Activated naive CD4-positive, alpha-beta T cell treated with anti-CD3 and anti-CD28 coated beads, Interleukin-2, amount 50 U/mL, for 72 hours (primary cell): ENCODE measurements at regions not wholly inside any gene's neighbourhood (a gene's known extent, or its start where the extent isn't known, plus 50 kb on each side); places are given as distances from the start of the nearest gene placed in this dataset.

Source experiments
- ATAC-seq, 2 donors: fragments of 150-1000 bp; cut with Tn5 transposase; 2 replicates each; pipeline ENCODE4 v1.10.0; 2021; ENCODE audit warnings: mild to moderate bottlenecking in 2 of 2, moderate library complexity in 2 of 2
- DNase-seq, 2 donors: peaks; one replicate each; pipeline ENCODE4 v3.0.0; 2021 to 2022; ENCODE audit warnings: low spot score in 2 of 2
- H3K27ac Mint-ChIP-seq, 2 donors: one replicate each; pipeline ENCODE4 v1.8.0; 2022; ENCODE audit warnings: mild to moderate bottlenecking in 2 of 2, mixed read lengths in 2 of 2
- H3K36me3 Mint-ChIP-seq, 2 donors: one replicate each; pipeline ENCODE4 v1.8.0; 2022; ENCODE audit warnings: mixed read lengths in 2 of 2
- H3K9me3 Mint-ChIP-seq, 2 donors: one replicate each; pipeline ENCODE4 v1.8.0; 2022; ENCODE audit warnings: mixed read lengths in 2 of 2

GRCh38 chr3:106635826-106636225 is 741.4 kb upstream of the CCDC54 start:
- H3K27ac Mint-ChIP-seq, result no peak overlapping the region
- no peaks in the 10 kb centered on the region for H3K36me3 Mint-ChIP-seq
- DNase-seq, result no peak
- ATAC-seq, result no peak
- H3K9me3 Mint-ChIP-seq, result no peaks in the 10 kb centered on the region

DNA sequence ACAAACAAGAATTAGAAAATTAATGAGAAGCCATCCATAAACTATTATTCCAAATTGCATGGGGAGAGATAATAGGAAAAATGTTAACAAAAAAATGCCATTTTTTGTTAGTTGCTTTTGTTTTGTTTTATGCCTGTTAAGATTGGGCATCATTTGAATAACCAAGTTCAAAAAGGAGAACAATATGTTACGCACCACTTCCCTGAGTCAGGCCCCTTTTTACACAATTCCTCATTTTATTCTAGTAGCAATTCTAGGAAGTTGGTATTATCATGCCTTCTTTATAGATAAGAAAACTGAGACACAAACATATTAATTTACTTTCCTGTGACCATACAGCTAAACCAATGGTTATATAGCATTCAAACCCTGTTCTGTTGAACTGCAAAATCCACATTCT is 736.9 kb upstream of the CCDC54 start:
- no peaks in the 10 kb centered on the region for H3K36me3 Mint-ChIP-seq
- H3K9me3 Mint-ChIP-seq, result no peaks in the 10 kb centered on the region
- DNase-seq, result no peak
- ATAC-seq, result no peak
- no peak overlapping the region for H3K27ac Mint-ChIP-seq

GRCh38 chr3:106642161-106642560 is 735.1 kb upstream of the CCDC54 start:
- H3K27ac Mint-ChIP-seq, result no peak overlapping the region
- ATAC-seq, result no peak
- H3K36me3 Mint-ChIP-seq, result no peaks in the 10 kb centered on the region
- DNase-seq, result no peak
- H3K9me3 Mint-ChIP-seq, result no peaks in the 10 kb centered on the region

GRCh38 chr3:106643684-106644161 is 733.5 kb upstream of the CCDC54 start:
- no peak for ATAC-seq
- H3K36me3 Mint-ChIP-seq, result no peaks in the 10 kb centered on the region
- H3K27ac Mint-ChIP-seq, result no peak overlapping the region
- no peak for DNase-seq
- H3K9me3 Mint-ChIP-seq, result no peaks in the 10 kb centered on the region

DNA sequence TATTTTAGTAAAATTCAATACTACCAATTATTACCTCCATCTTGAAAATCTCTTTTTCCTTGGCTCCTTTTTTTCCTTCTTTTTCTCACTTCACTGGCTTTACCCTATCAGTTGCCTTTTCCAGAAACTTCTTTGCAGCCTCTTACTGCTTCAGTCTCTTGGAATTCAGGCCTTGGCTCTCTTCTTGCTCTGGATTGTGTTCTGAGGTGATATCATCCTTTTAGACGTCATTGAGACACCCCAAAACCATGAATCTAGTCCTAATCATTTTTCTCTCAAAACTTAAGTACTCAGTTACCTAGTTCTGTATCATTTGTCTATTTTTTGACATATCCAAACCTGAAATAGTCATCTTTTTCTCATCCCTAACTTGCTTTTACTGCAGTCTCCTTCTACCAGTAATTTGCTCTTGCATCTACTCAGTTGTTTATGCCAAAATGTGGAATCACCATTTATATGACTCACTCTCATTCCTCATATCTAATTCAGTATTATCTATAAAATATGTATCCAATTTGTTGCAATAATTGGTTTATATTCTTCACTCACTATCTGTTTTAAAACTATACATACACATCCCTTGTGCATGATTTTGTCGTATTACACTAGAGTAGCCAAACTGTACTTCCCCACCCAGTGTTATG is 703.2 kb upstream of the CCDC54 start:
- peaks cover 4 to 5% of the 10 kb centered on the region in 2 donors for H3K9me3 Mint-ChIP-seq
- DNase-seq (no peak), ATAC-seq (no peak)
- H3K36me3 Mint-ChIP-seq, result no peaks in the 10 kb centered on the region
- H3K27ac Mint-ChIP-seq, result no peak overlapping the region

- Mint-ChIP-seq H3K9me3 (peaks cover 4 to 5% of the 10 kb centered on the region in 2 donors), H3K36me3 (no peaks in the 10 kb centered on the region), H3K27ac (no peak overlapping the region)
- ATAC-seq, result no peak
- DNase-seq, result no peak
Observed at GRCh38 chr3:106675451-106675850, 701.8 kb upstream of the CCDC54 start.

DNA sequence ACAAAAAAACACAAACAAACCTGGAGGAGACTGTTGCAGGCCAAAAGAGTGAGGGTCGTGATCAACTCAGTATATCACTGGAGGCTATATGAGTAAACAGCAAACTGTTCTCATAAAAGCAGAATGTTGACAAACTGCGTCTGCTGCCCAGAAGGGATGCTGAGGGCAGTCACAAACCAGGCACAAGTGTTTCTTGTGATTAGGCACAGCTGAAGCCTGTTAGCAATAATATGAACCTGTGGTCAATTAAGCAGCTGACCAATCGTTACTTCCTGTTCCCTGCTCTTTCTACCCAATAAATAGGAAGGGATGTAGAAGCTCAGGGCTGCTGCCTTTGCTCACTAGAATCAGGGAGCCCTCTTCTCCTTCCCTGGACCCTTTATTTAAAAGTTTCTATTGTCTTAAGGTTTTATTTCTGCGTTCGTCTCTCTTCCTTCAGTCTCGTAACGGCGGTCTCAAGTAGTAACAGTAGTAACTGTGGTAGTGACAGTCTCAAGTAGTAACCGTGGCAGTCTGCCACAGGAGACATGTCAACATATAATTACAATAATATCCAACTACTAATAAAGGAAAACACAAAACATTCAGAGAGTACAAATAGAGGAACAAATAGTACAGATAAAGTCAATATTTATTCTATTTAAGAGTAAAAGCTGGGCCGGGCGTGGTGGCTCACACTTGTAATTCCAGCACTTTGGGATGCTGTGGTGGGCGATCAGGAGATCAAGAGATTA is 698.4 kb upstream of the CCDC54 start:
- no peaks in the 10 kb centered on the region for H3K36me3 Mint-ChIP-seq
- H3K27ac Mint-ChIP-seq, result no peak overlapping the region
- no peak for ATAC-seq
- no peaks in the 10 kb centered on the region for H3K9me3 Mint-ChIP-seq
- no peak for DNase-seq

DNA sequence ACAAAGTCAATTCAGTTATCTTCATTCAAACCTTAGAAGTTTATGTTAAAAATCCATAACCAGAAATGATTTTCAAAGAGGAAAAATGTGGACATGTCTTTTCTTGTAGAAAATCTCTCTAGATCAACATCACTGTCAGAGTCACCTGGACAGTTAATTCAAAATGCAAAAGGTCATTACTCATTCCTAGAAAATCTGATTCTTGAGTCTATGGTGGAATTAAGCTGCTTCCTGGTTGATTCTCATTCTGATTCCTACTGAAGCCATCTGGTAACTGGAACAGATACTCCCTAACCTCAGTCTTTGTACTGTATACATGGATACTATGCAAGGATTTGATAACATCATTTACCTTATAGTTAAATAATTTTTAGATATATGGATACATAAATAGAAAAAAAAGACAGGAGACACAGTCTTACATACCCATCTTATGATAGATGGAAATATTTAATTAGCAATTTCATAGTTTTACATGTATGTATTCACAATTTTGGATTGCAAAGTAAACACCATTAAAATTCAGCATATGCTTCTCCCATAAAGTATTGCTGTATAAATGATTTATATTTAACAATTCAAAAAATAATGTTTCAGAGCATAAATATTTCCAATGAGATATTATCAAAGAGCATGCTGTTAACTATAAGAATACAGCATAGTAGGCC is 693.2 kb upstream of the CCDC54 start:
- H3K36me3 Mint-ChIP-seq, result no peaks in the 10 kb centered on the region
- DNase-seq, result no peak
- H3K9me3 Mint-ChIP-seq, result no peaks in the 10 kb centered on the region
- no peak for ATAC-seq
- H3K27ac Mint-ChIP-seq, result no peak overlapping the region

DNA sequence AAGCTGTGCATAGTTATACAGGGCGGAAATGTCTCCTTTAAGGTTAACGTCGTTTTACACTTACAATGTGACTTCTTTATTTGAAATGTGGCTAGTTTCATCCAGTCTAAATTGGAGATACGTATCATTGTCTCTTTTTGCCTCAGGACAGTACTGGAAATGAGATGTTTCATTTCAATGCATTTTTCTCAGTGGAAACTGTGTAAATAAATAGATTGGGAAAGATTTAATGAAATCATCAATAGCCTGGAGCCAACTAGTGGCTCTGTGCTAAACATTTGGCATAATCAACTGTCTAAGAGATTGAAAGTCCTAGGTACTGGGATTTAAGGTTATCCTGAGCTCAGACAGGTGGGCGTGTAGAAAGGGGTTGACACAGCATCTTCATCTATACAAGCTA is 691.5 kb upstream of the CCDC54 start:
- DNase-seq (no peak), ATAC-seq (no peak)
- Mint-ChIP-seq H3K27ac (no peak overlapping the region), H3K36me3 (no peaks in the 10 kb centered on the region), H3K9me3 (no peaks in the 10 kb centered on the region)

DNA sequence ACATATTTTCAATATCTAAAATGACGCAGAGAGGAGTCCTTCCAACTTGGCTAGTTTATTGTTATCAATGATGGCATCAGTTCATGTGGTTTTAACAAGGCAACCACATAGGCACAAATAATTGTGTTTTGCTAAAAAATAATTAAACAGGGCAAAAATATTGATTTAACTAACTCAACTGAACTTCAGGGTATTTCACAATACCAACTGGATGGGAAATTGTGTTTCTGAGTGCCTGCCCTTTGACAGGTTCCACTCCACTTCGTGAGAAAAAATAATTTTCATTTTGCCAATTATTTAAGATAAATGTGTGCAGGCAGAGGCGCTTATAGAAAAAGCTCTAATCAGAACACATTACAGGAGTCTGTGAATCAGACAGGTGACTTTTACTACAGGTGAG is 689.3 kb upstream of the CCDC54 start:
- no peaks in the 10 kb centered on the region for H3K9me3 Mint-ChIP-seq

DNA sequence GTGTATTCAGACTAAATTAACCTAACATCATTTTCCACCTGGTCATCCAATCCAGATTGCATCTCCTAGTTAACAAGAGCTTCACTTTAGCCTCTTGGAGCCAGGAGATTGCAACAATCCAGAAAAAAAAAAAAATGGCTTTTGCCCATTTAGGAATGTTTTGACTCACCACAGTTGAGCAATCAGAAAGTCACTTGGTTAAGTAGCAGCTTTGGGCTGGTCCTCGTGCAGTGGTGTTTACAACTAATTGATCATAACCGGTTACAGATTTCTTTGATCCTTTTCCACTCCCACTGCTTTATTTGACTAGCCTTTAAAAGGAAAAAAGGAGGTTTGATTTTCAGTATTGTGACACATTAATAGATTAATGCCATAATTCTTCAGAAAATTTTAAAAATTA is 688.8 kb upstream of the CCDC54 start:
- ATAC-seq, result no peak
- no peak for DNase-seq
- Mint-ChIP-seq H3K27ac (no peak overlapping the region), H3K9me3 (no peaks in the 10 kb centered on the region), H3K36me3 (no peaks in the 10 kb centered on the region)

More for the DNA sequence above, 689.3 kb upstream of the CCDC54 start:
- DNase-seq, result no peak
- ATAC-seq, result no peak
- no peak overlapping the region for H3K27ac Mint-ChIP-seq
- no peaks in the 10 kb centered on the region for H3K36me3 Mint-ChIP-seq

DNA sequence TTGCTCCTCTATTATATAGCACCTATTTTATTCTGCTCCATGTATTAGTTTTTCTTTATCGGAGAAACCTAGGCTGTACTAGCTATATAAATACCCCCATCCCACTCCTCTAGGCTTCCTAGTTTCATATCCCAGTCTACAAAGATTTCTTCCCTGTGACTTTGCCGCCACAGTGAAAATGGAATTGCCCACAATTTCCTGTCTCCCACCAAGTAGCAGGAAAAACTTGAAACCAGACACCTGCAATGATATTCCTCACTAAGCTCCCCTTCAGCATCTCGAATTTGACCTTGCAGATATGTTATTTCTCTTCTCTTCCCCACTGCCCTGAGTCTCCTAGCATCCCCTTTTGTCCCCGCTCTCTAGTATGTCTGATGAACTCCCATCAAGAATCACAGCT is 685.8 kb upstream of the CCDC54 start:
- ATAC-seq (no peak), DNase-seq (no peak)
- H3K27ac Mint-ChIP-seq, result no peak overlapping the region
- H3K9me3 Mint-ChIP-seq, result no peaks in the 10 kb centered on the region
- H3K36me3 Mint-ChIP-seq, result no peaks in the 10 kb centered on the region

DNA sequence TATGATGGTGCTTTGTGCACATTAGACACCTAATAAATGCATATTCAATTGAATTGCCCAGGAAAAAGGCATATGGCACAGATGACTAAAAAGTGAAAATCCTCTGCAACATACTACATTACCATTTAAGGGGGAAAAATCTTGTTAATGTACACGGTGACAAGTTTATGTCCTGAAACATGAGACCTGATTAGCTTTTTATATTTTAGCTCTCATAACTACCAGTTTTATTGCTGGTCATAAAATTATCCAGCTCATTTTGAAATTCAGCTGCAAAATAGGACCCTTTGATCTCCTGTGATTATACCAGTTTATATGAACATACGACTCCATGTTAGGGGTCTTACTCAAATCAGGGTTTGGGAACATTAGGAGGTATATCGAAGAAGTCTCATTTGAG is 684.6 kb upstream of the CCDC54 start:
- Mint-ChIP-seq H3K9me3 (no peaks in the 10 kb centered on the region), H3K36me3 (no peaks in the 10 kb centered on the region), H3K27ac (no peak overlapping the region)
- ATAC-seq (no peak), DNase-seq (no peak)

DNA sequence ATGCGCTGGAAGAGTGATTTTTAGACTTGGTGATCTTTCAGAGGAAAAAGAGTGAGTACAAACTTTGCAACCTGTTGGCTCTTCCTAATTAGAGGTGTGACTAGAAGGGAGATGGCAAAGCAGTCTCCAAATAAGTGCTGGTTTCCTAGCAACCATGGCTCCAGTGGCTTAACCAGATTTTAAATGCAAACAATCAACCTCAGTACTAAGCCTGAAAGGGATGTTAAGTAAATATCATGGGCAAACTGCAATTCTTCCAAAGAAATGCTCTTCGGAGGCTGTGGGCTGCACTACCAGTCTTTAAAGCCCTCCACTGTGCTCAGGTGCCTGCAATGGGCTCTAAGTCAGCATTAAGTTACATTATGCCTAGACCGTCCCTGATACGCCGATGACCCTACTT is 678.1 kb upstream of the CCDC54 start:
- no peak for DNase-seq
- H3K36me3 Mint-ChIP-seq, result no peaks in the 10 kb centered on the region

GRCh38 chr3:106700981-106701380 is 676.3 kb upstream of the CCDC54 start:
- H3K27ac Mint-ChIP-seq, result no peak overlapping the region
- no peaks in the 10 kb centered on the region for H3K36me3 Mint-ChIP-seq
- ATAC-seq, result no peak
- H3K9me3 Mint-ChIP-seq, result no peaks in the 10 kb centered on the region
- DNase-seq, result no peak

More for the DNA sequence above, 678.1 kb upstream of the CCDC54 start:
- Mint-ChIP-seq H3K9me3 (no peaks in the 10 kb centered on the region), H3K27ac (no peak overlapping the region)
- ATAC-seq, result no peak

GRCh38 chr3:106703524-106703923 is 673.7 kb upstream of the CCDC54 start:
- Mint-ChIP-seq H3K36me3 (no peaks in the 10 kb centered on the region), H3K27ac (no peak overlapping the region), H3K9me3 (no peaks in the 10 kb centered on the region)
- DNase-seq, result no peak
- ATAC-seq, result no peak

- ATAC-seq, result no peak
- H3K9me3 Mint-ChIP-seq, result no peaks in the 10 kb centered on the region
- H3K36me3 Mint-ChIP-seq, result no peaks in the 10 kb centered on the region
- DNase-seq, result no peak
- no peak overlapping the region for H3K27ac Mint-ChIP-seq
Observed at GRCh38 chr3:106707347-106707746, 669.9 kb upstream of the CCDC54 start.

GRCh38 chr3:106710596-106710995 is 666.6 kb upstream of the CCDC54 start:
- no peak for DNase-seq
- H3K27ac Mint-ChIP-seq, result no peak overlapping the region
- no peaks in the 10 kb centered on the region for H3K36me3 Mint-ChIP-seq
- no peak for ATAC-seq
- H3K9me3 Mint-ChIP-seq, result no peaks in the 10 kb centered on the region
